NCI-H748 (cell line): ENCODE measurements at regions not wholly inside any gene's neighbourhood (a gene's known extent, or its start where the extent isn't known, plus 50 kb on each side); places are given as distances from the start of the nearest gene placed in this dataset.

Experiments
- DNase-seq: peaks from one replicate; lab custom pipeline; 2025; ENCODE audit not compliant: unreplicated experiment; lab: John Stamatoyannopoulos, UW

- DNase-seq: peak; percentile 54
Observed at GRCh38 chr2:193966590-193966989, 1690.4 kb upstream of the SLC39A10 start.

GRCh38 chr2:193965263-193965662 is 1691.8 kb upstream of the SLC39A10 start:
- DNase-seq: no peak

- DNase-seq: peak; percentile 84
Observed at GRCh38 chr2:193963472-193964119, 1693.4 kb upstream of the SLC39A10 start.

GRCh38 chr2:193946806-193947205 is 1710.2 kb upstream of the SLC39A10 start:
- no peak for DNase-seq

- no peak for DNase-seq
Observed at GRCh38 chr2:193943406-193943960, 1713.5 kb upstream of the SLC39A10 start.

- DNase-seq: peak; percentile 30
Observed at GRCh38 chr2:193935114-193935513, 1721.9 kb upstream of the SLC39A10 start.

- no peak for DNase-seq
Observed at GRCh38 chr2:193929131-193929530, 1727.9 kb upstream of the SLC39A10 start.

GRCh38 chr2:193907561-193907960 is 1712.8 kb upstream of the TMEFF2 start:
- no peak for DNase-seq

GRCh38 chr2:193900292-193900691 is 1705.6 kb upstream of the TMEFF2 start:
- DNase-seq: no peak

GRCh38 chr2:193895226-193895625 is 1700.5 kb upstream of the TMEFF2 start:
- peak; percentile 12 for DNase-seq

GRCh38 chr2:193894081-193894480 is 1699.3 kb upstream of the TMEFF2 start:
- DNase-seq: no peak

- no peak for DNase-seq
Observed at GRCh38 chr2:193891023-193891422, 1696.3 kb upstream of the TMEFF2 start.

GRCh38 chr2:193885419-193885818 is 1690.7 kb upstream of the TMEFF2 start:
- DNase-seq: no peak

GRCh38 chr2:193883820-193884219 is 1689.1 kb upstream of the TMEFF2 start:
- no peak for DNase-seq

- no peak for DNase-seq
Observed at GRCh38 chr2:193876980-193877379, 1682.2 kb upstream of the TMEFF2 start.

- DNase-seq: no peak
Observed at GRCh38 chr2:193869564-193869963, 1674.8 kb upstream of the TMEFF2 start.

GRCh38 chr2:193868833-193869232 is 1674.1 kb upstream of the TMEFF2 start:
- DNase-seq: no peak

GRCh38 chr2:193868132-193868531 is 1673.4 kb upstream of the TMEFF2 start:
- no peak for DNase-seq

GRCh38 chr2:193867454-193867853 is 1672.7 kb upstream of the TMEFF2 start:
- DNase-seq: no peak

- DNase-seq: no peak
Observed at GRCh38 chr2:193861557-193861956, 1666.8 kb upstream of the TMEFF2 start.

GRCh38 chr2:193847991-193848390 is 1653.3 kb upstream of the TMEFF2 start:
- no peak for DNase-seq

- no peak for DNase-seq
Observed at GRCh38 chr2:193847130-193847529, 1652.4 kb upstream of the TMEFF2 start.

GRCh38 chr2:193845604-193846003 is 1650.9 kb upstream of the TMEFF2 start:
- DNase-seq: peak; percentile 15
